ENCODE measurements at regions not wholly inside any gene's neighbourhood (a gene's known extent, or its start where the extent isn't known, plus 50 kb on each side); places are given as distances from the start of the nearest gene placed in this dataset.

GRCh38 chrX:68894142-68894512, 65.3 kb downstream of the EFNB1 start:
- no peak for DNase-seq
- Histone ChIP-seq H3K9ac (ENCODE audit: low read length) (no peak overlapping the region), H3K27ac (ENCODE audit: low read length) (no peak overlapping the region), H3K4me2 (ENCODE audit: low read depth, low read length) (no peak overlapping the region), H3K4me1 (ENCODE audit: low read length) (no peaks in the 10 kb centered on the region), H2AFZ (ENCODE audit: low read length) (no peak overlapping the region), H3K9me3 (replicated peaks; ENCODE audit: insufficient read depth, low read length) (no peaks in the 10 kb centered on the region), H3F3A (ENCODE audit: insufficient read depth, low read length) (no peaks in the 10 kb centered on the region), H3K9me2 (replicated peaks; ENCODE audit: insufficient read depth, low read length) (no peaks in the 10 kb centered on the region), H3K27me3 (replicated peaks; ENCODE audit: insufficient read depth, low read length) (no peaks in the 10 kb centered on the region), H3K36me3 (replicated peaks; ENCODE audit: insufficient read depth, low read length) (no peaks in the 10 kb centered on the region), H3K79me2 (ENCODE audit: low read length) (no peaks in the 10 kb centered on the region), H3K4me3 (ENCODE audit: low read length) (no peak overlapping the region), H4K20me1 (ENCODE audit: insufficient read depth, low read length) (no peaks in the 10 kb centered on the region)
- TF ChIP-seq EZH2 (optimal IDR thresholded peaks at IDR 0.05; ENCODE audit: low read depth, low read length) = no peak
- no peak for TF ChIP-seq EZH2phosphoT487 (IDR thresholded peaks at IDR 0.05; ENCODE audit: low read length)
- no peak for TF ChIP-seq CTCF (IDR thresholded peaks at IDR 0.05; ENCODE audit: low read length)

- Histone ChIP-seq H3K27me3 (replicated peaks; ENCODE audit: insufficient read depth, low read length) (no peaks in the 10 kb centered on the region), H2AFZ (ENCODE audit: low read length) (no peak overlapping the region), H3K27ac (ENCODE audit: low read length) (no peak overlapping the region), H3K4me1 (ENCODE audit: low read length) (no peaks in the 10 kb centered on the region), H3K4me2 (ENCODE audit: low read depth, low read length) (no peak overlapping the region), H3K36me3 (replicated peaks; ENCODE audit: insufficient read depth, low read length) (no peaks in the 10 kb centered on the region), H3F3A (ENCODE audit: insufficient read depth, low read length) (no peaks in the 10 kb centered on the region), H3K9me3 (replicated peaks; ENCODE audit: insufficient read depth, low read length) (no peaks in the 10 kb centered on the region), H3K9me2 (replicated peaks; ENCODE audit: insufficient read depth, low read length) (no peaks in the 10 kb centered on the region), H3K79me2 (ENCODE audit: low read length) (no peaks in the 10 kb centered on the region), H3K9ac (ENCODE audit: low read length) (no peak overlapping the region), H3K4me3 (ENCODE audit: low read length) (no peak overlapping the region), H4K20me1 (ENCODE audit: insufficient read depth, low read length) (no peaks in the 10 kb centered on the region)
- TF ChIP-seq EZH2phosphoT487 (IDR thresholded peaks at IDR 0.05; ENCODE audit: low read length) (no peak), EZH2 (optimal IDR thresholded peaks at IDR 0.05; ENCODE audit: low read depth, low read length) (no peak), CTCF (IDR thresholded peaks at IDR 0.05; ENCODE audit: low read length) (no peak)
- no peak for DNase-seq
These were observed 63.8 kb downstream of the EFNB1 start for GRCh38 chrX:68892651-68893050.

GRCh38 chrX:68892134-68892533, 63.3 kb downstream of the EFNB1 start:
- Histone ChIP-seq H3K36me3 (replicated peaks; ENCODE audit: insufficient read depth, low read length) (no peaks in the 10 kb centered on the region), H4K20me1 (ENCODE audit: insufficient read depth, low read length) (no peaks in the 10 kb centered on the region), H3K79me2 (ENCODE audit: low read length) (no peaks in the 10 kb centered on the region), H3K4me2 (ENCODE audit: low read depth, low read length) (no peak overlapping the region), H3K9ac (ENCODE audit: low read length) (no peak overlapping the region), H3K4me3 (ENCODE audit: low read length) (no peak overlapping the region), H3K9me3 (replicated peaks; ENCODE audit: insufficient read depth, low read length) (no peaks in the 10 kb centered on the region), H3K27me3 (replicated peaks; ENCODE audit: insufficient read depth, low read length) (no peaks in the 10 kb centered on the region), H2AFZ (ENCODE audit: low read length) (no peak overlapping the region), H3K9me2 (replicated peaks; ENCODE audit: insufficient read depth, low read length) (no peaks in the 10 kb centered on the region), H3K27ac (ENCODE audit: low read length) (no peak overlapping the region), H3F3A (ENCODE audit: insufficient read depth, low read length) (no peaks in the 10 kb centered on the region), H3K4me1 (ENCODE audit: low read length) (no peaks in the 10 kb centered on the region)
- no peak for DNase-seq
- TF ChIP-seq EZH2phosphoT487 (IDR thresholded peaks at IDR 0.05; ENCODE audit: low read length) = no peak
- TF ChIP-seq EZH2 (optimal IDR thresholded peaks at IDR 0.05; ENCODE audit: low read depth, low read length) = no peak
- no peak for TF ChIP-seq CTCF (IDR thresholded peaks at IDR 0.05; ENCODE audit: low read length)

All from MM.1S (cell line).